ENCODE measurements at regions not wholly inside any gene's neighbourhood (a gene's known extent, or its start where the extent isn't known, plus 50 kb on each side); places are given as distances from the start of the nearest gene placed in this dataset.

DNA sequence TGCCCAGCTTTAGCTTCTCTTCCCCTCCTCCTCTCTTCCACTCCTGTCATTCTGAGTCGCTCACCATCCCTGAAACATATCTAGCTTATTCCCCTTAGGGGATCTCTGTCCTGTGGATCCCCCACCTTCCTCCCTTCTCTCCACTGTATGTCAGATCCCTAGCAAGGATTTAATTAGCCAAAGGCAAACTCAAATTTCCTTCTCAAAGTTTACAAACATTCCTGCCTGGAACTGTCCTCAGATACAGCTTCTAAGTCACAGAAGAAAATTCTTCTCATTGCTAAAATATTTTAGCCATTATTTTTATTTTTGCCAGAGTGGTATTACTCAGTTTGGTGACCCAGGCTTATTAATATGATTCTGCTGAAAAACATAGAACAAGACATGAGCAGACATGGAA lies 315.3 kb downstream of the CYP26B1 start (continued):
- TF ChIP-seq ZNF136 (CRISPR knock-in tag; IDR thresholded peaks at IDR 0.05; ENCODE audit: low read depth) (no peak), SRSF1 (optimal IDR thresholded peaks at IDR 0.05; ENCODE audit: low read depth, low read length) (no peak), SETDB1 (CRISPR knock-in tag; IDR thresholded peaks at IDR 0.05; ENCODE audit: borderline replicate concordance) (no peak), ARNT2 (CRISPR knock-in tag; IDR thresholded peaks at IDR 0.05; ENCODE audit: low read depth) (no peak)

DNA sequence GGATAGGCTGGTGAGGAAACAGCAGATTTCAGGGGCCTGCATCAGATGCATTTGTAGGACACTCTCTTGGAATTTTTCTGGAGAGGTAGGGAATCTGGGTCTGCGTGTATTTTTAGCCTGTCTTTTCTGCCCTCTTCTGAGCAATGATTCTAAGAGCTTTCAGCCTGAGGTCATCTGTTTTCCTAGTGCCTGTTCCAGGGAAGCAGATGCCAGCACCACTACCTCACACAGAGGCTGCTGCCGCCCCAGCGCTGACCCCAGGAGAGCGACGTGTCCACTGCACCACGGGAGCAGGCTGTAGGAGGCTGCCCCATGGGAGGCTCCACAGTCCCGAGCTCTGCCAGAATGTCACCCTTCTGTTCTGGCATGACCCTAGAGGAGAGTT lies 316.5 kb downstream of the CYP26B1 start:
- H3K79me2 ChIP-seq (ENCODE audit: insufficient read depth, low read length): no peaks in the 10 kb centered on the region
- POLR2A ChIA-PET: no interaction called here
- H2AFZ ChIP-seq (ENCODE audit: low read length): no peak overlapping the region
- no peaks in the 10 kb centered on the region for H3K36me3 ChIP-seq (replicated peaks in 1 of 2; ENCODE audit: control insufficient read depth in 1 of 2, insufficient read depth in 2 of 2, low read length in 2 of 2)
- in situ Hi-C loops (cut with HindIII; ENCODE audit: extremely low pct_ligation_motif_present, low pct_unique_long_range_greater_than_20kb) (no loop called here), intact Hi-C loops (cut with micrococcal nuclease; ENCODE audit: unreplicated experiment) (no loop called here)
- DNase-seq (ENCODE audit: low spot score) (no peak), FAIRE-seq (no peak), ATAC-seq (peak; percentile 39; the same call in 1 of the 3 replicates)
- no TSS peak for BruUV-seq (replicated peaks)
- CTCF ChIA-PET (ENCODE audit: low intra/inter-chr PET ratio, low total read pairs): no interaction called here
- no peak overlapping the region for H3K27ac ChIP-seq (ENCODE audit: extremely low read length, insufficient read depth, low read length)
- H3K4me2 ChIP-seq (ENCODE audit: low read depth, low read length): no peak overlapping the region
- peaks cover 3 to 41% of the 10 kb centered on the region in 2 experiments; a peak in 4 of 5 replicates for H3K27me3 ChIP-seq (ENCODE audit: control insufficient read depth in 1 of 2, insufficient read depth in 2 of 2, low read length in 2 of 2)
- H3K4me3 ChIP-seq (replicated peaks in 1 of 3; ENCODE audit: insufficient read depth in 1 of 3, low read depth in 2 of 3, low read length in 3 of 3): no peak overlapping the region
- WGBS (ENCODE audit: low lambda C conversion rate): 2% methylated on average over 5 of the region's 7 CpGs
- no peaks in the 10 kb centered on the region for H4K20me1 ChIP-seq (ENCODE audit: insufficient read depth, low read length)
- H3K9me3 ChIP-seq (ENCODE audit: low read length): no peaks in the 10 kb centered on the region
- TF ChIP-seq SIN3B (IDR thresholded peaks at IDR 0.05; ENCODE audit: low read length) (no peak), EEA1 (CRISPR knock-in tag; IDR thresholded peaks at IDR 0.05; ENCODE audit: borderline replicate concordance) (no peak), FOXJ3 (CRISPR knock-in tag; IDR thresholded peaks at IDR 0.05; ENCODE audit: borderline replicate concordance) (no peak), CEBPB (IDR thresholded peaks at IDR 0.05; ENCODE audit: borderline replicate concordance, low read depth, low read length) (no peak), RXRB (CRISPR knock-in tag; IDR thresholded peaks at IDR 0.05; ENCODE audit: borderline replicate concordance) (no peak), PRPF4 (IDR thresholded peaks at IDR 0.05; ENCODE audit: low read depth, low read length, poor library complexity, severe bottlenecking) (no peak), ZSCAN29 (CRISPR knock-in tag; conservative IDR thresholded peaks at IDR 0.05) (no peak), ZNF501 (CRISPR knock-in tag; IDR thresholded peaks at IDR 0.05) (no peak)
- TF ChIP-seq, protein P1, sequence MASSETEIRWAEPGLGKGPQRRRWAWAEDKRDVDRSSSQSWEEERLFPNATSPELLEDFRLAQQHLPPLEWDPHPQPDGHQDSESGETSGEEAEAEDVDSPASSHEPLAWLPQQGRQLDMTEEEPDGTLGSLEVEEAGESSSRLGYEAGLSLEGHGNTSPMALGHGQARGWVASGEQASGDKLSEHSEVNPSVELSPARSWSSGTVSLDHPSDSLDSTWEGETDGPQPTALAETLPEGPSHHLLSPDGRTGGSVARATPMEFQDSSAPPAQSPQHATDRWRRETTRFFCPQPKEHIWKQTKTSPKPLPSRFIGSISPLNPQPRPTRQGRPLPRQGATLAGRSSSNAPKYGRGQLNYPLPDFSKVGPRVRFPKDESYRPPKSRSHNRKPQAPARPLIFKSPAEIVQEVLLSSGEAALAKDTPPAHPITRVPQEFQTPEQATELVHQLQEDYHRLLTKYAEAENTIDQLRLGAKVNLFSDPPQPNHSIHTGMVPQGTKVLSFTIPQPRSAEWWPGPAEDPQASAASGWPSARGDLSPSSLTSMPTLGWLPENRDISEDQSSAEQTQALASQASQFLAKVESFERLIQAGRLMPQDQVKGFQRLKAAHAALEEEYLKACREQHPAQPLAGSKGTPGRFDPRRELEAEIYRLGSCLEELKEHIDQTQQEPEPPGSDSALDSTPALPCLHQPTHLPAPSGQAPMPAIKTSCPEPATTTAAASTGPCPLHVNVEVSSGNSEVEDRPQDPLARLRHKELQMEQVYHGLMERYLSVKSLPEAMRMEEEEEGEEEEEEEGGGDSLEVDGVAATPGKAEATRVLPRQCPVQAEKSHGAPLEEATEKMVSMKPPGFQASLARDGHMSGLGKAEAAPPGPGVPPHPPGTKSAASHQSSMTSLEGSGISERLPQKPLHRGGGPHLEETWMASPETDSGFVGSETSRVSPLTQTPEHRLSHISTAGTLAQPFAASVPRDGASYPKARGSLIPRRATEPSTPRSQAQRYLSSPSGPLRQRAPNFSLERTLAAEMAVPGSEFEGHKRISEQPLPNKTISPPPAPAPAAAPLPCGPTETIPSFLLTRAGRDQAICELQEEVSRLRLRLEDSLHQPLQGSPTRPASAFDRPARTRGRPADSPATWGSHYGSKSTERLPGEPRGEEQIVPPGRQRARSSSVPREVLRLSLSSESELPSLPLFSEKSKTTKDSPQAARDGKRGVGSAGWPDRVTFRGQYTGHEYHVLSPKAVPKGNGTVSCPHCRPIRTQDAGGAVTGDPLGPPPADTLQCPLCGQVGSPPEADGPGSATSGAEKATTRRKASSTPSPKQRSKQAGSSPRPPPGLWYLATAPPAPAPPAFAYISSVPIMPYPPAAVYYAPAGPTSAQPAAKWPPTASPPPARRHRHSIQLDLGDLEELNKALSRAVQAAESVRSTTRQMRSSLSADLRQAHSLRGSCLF (CRISPR knock-in tag; IDR thresholded peaks at IDR 0.05; ENCODE audit: borderline replicate concordance): no peak
- H3K9ac ChIP-seq (ENCODE audit: insufficient read depth, low read depth, low read length): no peak overlapping the region
- H3K4me1 ChIP-seq (ENCODE audit: insufficient read depth, low read length): no peaks in the 10 kb centered on the region

Data from HepG2 (cell line).